GM12878 (cell line): ENCODE measurements at regions not wholly inside any gene's neighbourhood (a gene's known extent, or its start where the extent isn't known, plus 50 kb on each side); places are given as distances from the start of the nearest gene placed in this dataset.

Experiments
- ATF7 ChIP-seq: fragments of 450-650 bp; IDR thresholded peaks from 2 replicates; pipeline ENCODE4 v1.6.1; 2016; ENCODE audit warnings: low read depth, mild to moderate bottlenecking
- YY1 ChIP-seq: IDR thresholded peaks from 2 replicates; pipeline ENCODE4 v1.6.1; 2011; ENCODE audit warnings: low read depth, mild to moderate bottlenecking, low read length
- TF ChIP-seq, protein P1 (sequence below): IDR thresholded peaks from 2 replicates; pipeline ENCODE4 v1.6.1; 2012; ENCODE audit warnings: low read depth, low read length, improper control_type of control experiment
- TF ChIP-seq, protein P2 (sequence below): IDR thresholded peaks from 2 replicates; pipeline ENCODE4 v1.6.1; 2012; ENCODE audit warnings: low read depth, low read length, improper control_type of control experiment
- TF ChIP-seq, protein P3 (sequence below): fragments of 450-650 bp; IDR thresholded peaks from 2 replicates; pipeline ENCODE4 v1.6.1; 2017; ENCODE audit warnings: borderline replicate concordance
- TF ChIP-seq, protein P4 (sequence below), 3 experiments: IDR thresholded peaks in 2 of 3; conservative IDR thresholded peaks in 1 of 3; 2 replicates each; pipeline ENCODE4 v1.5.1; 2011; ENCODE audit warnings: low read depth in 3 of 3, low read length in 3 of 3, mild to moderate bottlenecking in 3 of 3, control low read depth in 2 of 3, moderate library complexity in 2 of 3, inconsistent platforms in 1 of 3, mixed read lengths in 1 of 3; ENCODE audit not compliant: control insufficient read depth in 2 of 3, insufficient read depth in 1 of 3; ENCODE audit errors: extremely low read depth in 1 of 3
- TF ChIP-seq, protein P5 (sequence below): fragments of 450-650 bp; formaldehyde crosslinking; IDR thresholded peaks from 2 replicates; pipeline ENCODE4 v1.4.0; 2020; ENCODE audit warnings: mild to moderate bottlenecking, moderate library complexity
- TF ChIP-seq, protein P6 (sequence below): IDR thresholded peaks from 2 replicates; pipeline ENCODE4 v1.6.1; 2012; ENCODE audit warnings: improper control_type of control experiment, low read depth, low read length; ENCODE audit not compliant: insufficient replicate concordance

DNA sequence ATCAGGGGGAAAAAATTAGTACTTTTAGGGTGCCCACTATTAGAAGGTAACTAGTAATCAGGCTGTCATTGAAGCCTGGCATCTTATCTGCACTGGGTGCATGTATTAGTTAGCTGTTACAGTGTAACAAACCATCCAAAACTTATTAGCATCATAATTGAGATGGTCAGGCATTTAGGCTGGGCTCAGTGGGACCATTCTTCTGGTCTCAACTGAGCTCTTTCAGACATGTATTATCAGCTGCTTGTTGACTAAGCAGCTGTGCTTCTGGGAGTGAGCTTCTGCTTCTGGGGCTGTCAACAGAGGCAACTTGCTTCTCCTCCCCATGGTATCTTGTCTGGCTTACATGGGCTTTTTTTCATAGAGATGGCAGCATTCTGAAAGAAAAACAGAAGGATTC, 154.0 kb upstream of the ZNF92 start:
- TF ChIP-seq ATF7, result no peak
- TF ChIP-seq, protein P1, sequence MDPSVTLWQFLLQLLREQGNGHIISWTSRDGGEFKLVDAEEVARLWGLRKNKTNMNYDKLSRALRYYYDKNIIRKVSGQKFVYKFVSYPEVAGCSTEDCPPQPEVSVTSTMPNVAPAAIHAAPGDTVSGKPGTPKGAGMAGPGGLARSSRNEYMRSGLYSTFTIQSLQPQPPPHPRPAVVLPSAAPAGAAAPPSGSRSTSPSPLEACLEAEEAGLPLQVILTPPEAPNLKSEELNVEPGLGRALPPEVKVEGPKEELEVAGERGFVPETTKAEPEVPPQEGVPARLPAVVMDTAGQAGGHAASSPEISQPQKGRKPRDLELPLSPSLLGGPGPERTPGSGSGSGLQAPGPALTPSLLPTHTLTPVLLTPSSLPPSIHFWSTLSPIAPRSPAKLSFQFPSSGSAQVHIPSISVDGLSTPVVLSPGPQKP, result no peak
- TF ChIP-seq, protein P2, sequence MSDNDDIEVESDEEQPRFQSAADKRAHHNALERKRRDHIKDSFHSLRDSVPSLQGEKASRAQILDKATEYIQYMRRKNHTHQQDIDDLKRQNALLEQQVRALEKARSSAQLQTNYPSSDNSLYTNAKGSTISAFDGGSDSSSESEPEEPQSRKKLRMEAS, result no peak
- TF ChIP-seq, protein P3, sequence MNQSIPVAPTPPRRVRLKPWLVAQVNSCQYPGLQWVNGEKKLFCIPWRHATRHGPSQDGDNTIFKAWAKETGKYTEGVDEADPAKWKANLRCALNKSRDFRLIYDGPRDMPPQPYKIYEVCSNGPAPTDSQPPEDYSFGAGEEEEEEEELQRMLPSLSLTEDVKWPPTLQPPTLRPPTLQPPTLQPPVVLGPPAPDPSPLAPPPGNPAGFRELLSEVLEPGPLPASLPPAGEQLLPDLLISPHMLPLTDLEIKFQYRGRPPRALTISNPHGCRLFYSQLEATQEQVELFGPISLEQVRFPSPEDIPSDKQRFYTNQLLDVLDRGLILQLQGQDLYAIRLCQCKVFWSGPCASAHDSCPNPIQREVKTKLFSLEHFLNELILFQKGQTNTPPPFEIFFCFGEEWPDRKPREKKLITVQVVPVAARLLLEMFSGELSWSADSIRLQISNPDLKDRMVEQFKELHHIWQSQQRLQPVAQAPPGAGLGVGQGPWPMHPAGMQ, result no peak
- no peak for TF ChIP-seq YY1
- TF ChIP-seq, protein P4, sequence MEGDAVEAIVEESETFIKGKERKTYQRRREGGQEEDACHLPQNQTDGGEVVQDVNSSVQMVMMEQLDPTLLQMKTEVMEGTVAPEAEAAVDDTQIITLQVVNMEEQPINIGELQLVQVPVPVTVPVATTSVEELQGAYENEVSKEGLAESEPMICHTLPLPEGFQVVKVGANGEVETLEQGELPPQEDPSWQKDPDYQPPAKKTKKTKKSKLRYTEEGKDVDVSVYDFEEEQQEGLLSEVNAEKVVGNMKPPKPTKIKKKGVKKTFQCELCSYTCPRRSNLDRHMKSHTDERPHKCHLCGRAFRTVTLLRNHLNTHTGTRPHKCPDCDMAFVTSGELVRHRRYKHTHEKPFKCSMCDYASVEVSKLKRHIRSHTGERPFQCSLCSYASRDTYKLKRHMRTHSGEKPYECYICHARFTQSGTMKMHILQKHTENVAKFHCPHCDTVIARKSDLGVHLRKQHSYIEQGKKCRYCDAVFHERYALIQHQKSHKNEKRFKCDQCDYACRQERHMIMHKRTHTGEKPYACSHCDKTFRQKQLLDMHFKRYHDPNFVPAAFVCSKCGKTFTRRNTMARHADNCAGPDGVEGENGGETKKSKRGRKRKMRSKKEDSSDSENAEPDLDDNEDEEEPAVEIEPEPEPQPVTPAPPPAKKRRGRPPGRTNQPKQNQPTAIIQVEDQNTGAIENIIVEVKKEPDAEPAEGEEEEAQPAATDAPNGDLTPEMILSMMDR (IDR thresholded peaks at IDR 0.05 in 2 of 3, conservative IDR thresholded peaks at IDR 0.05 in 1 of 3; ENCODE audit: control insufficient read depth in 2 of 3, extremely low read depth in 1 of 3, insufficient read depth in 1 of 3, low read depth in 3 of 3, low read length in 3 of 3), result no peak
- TF ChIP-seq, protein P5, sequence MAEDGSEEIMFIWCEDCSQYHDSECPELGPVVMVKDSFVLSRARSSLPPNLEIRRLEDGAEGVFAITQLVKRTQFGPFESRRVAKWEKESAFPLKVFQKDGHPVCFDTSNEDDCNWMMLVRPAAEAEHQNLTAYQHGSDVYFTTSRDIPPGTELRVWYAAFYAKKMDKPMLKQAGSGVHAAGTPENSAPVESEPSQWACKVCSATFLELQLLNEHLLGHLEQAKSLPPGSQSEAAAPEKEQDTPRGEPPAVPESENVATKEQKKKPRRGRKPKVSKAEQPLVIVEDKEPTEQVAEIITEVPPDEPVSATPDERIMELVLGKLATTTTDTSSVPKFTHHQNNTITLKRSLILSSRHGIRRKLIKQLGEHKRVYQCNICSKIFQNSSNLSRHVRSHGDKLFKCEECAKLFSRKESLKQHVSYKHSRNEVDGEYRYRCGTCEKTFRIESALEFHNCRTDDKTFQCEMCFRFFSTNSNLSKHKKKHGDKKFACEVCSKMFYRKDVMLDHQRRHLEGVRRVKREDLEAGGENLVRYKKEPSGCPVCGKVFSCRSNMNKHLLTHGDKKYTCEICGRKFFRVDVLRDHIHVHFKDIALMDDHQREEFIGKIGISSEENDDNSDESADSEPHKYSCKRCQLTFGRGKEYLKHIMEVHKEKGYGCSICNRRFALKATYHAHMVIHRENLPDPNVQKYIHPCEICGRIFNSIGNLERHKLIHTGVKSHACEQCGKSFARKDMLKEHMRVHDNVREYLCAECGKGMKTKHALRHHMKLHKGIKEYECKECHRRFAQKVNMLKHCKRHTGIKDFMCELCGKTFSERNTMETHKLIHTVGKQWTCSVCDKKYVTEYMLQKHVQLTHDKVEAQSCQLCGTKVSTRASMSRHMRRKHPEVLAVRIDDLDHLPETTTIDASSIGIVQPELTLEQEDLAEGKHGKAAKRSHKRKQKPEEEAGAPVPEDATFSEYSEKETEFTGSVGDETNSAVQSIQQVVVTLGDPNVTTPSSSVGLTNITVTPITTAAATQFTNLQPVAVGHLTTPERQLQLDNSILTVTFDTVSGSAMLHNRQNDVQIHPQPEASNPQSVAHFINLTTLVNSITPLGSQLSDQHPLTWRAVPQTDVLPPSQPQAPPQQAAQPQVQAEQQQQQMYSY, result no peak
- TF ChIP-seq, protein P6, sequence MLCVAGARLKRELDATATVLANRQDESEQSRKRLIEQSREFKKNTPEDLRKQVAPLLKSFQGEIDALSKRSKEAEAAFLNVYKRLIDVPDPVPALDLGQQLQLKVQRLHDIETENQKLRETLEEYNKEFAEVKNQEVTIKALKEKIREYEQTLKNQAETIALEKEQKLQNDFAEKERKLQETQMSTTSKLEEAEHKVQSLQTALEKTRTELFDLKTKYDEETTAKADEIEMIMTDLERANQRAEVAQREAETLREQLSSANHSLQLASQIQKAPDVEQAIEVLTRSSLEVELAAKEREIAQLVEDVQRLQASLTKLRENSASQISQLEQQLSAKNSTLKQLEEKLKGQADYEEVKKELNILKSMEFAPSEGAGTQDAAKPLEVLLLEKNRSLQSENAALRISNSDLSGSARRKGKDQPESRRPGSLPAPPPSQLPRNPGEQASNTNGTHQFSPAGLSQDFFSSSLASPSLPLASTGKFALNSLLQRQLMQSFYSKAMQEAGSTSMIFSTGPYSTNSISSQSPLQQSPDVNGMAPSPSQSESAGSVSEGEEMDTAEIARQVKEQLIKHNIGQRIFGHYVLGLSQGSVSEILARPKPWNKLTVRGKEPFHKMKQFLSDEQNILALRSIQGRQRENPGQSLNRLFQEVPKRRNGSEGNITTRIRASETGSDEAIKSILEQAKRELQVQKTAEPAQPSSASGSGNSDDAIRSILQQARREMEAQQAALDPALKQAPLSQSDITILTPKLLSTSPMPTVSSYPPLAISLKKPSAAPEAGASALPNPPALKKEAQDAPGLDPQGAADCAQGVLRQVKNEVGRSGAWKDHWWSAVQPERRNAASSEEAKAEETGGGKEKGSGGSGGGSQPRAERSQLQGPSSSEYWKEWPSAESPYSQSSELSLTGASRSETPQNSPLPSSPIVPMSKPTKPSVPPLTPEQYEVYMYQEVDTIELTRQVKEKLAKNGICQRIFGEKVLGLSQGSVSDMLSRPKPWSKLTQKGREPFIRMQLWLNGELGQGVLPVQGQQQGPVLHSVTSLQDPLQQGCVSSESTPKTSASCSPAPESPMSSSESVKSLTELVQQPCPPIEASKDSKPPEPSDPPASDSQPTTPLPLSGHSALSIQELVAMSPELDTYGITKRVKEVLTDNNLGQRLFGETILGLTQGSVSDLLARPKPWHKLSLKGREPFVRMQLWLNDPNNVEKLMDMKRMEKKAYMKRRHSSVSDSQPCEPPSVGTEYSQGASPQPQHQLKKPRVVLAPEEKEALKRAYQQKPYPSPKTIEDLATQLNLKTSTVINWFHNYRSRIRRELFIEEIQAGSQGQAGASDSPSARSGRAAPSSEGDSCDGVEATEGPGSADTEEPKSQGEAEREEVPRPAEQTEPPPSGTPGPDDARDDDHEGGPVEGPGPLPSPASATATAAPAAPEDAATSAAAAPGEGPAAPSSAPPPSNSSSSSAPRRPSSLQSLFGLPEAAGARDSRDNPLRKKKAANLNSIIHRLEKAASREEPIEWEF, result no peak
